Activated CD4-positive, alpha-beta T cell treated with anti-CD3 and anti-CD28 coated beads, Interleukin-2, Interleukin-4, amounts not matched to agents 100 ng/mL and 50 ng/mL, durations not matched to agents 16 hours and 8 hours (primary cell): ENCODE measurements at regions not wholly inside any gene's neighbourhood (a gene's known extent, or its start where the extent isn't known, plus 50 kb on each side); places are given as distances from the start of the nearest gene placed in this dataset.

ENCODE experiments used
- DNase-seq: peaks from one replicate; pipeline ENCODE4 v3.0.0-alpha.2; 2020; ENCODE audit warnings: low spot score

DNA sequence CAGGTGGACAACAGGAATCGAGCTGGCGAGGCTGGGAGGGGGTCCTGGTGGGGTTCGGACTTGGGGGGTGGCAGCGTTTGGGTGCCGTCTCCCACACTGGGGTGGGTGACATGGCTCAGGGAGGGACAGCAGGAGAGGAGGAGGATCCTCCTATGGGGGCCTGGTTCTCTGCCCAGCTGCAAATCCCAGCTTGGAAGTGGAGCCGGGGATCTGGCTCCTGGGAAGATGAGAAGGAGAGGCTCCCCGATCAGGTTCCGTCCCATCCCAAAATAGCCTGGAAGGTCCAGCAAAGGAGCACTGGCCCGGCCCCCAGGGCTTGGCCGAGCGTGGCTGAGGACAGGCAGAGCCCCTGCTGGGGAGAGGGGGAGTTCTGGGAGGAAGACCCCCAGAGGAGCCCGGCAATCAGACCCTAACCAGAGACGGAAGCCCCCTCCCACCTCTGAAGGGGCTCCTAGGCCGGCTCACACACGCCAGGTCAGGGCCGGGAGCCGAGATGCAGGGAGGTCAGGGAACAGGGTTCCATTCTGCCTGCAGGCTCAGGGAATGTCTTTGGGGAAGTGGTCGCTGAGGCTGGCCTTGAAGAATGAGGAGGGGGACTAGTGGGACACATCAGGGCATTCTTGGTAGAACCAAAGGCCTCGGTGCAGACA lies 143.7 kb downstream of the ENGASE start:
- DNase-seq: no peak

DNA sequence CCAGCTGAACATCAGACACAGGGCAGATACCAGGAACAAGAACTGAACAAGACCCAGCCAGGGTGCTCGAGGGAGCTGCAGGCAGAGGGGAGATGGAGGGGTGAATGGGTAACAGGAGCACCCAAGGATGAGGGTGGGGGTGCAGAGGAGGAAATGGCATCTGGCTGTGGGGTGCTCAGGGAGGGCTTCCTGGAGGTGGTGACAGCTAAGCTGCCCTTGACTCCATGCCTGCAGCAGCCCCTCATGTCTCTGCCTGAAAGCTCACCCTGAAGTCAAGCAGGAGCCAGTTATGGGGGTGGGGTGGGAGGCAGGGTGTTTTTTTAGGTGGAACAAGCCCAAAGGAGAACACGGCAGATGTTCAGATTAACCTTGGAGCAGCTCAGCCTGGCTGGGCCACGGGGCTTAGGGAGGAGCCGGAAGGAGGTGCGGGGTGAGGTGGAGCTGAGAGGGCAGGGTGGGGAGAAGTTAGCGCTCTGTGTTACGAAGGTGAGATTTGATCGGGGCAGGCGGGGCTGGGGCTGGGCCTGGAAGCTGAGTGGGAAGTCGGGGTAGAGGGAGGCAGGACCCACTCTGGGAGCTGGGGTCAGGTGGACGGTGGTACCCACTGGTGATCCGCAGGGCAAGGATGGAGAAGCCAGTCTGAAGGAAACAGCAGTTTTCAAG lies 143.0 kb downstream of the ENGASE start:
- DNase-seq: no peak

DNA sequence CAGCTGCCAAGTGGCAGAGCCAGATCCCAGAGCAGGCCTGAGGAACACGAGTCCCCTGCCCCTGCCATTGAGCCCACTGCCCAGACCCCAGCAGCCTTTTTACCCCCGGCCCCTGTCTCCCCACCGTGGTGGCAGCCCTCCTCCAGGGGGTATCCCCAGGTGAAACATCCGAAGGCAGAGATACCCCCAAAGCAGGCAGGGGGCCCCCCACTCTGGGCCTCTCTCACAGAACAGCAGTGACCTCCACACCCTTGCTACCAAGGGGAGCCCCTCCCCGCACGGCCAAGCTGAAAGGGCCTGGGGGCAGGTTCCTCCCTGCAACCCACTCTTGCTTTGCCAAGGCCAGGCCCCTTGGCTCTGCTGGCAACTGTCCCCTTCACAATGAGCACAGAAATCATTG lies 142.2 kb downstream of the ENGASE start:
- no peak for DNase-seq

DNA sequence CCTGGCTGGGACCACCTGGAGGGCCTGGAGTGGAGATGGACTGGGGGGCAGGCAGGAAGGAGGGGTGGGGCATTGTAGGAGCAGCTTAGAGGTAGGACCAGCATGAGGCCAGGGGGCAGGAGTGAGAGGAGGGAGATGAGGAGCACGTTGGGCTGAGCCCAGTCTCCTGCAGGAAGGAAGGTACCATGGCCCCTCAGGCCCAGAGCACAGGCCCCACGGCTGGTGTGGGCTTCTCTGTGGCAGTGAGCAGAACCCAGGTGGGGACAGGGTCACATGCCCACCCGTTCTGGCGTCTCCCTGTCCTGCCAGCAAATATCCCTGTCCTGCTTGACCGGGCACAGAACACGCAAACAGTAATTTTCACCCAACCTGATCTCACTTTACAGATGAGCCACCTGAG lies 141.8 kb downstream of the ENGASE start:
- no peak for DNase-seq

DNA sequence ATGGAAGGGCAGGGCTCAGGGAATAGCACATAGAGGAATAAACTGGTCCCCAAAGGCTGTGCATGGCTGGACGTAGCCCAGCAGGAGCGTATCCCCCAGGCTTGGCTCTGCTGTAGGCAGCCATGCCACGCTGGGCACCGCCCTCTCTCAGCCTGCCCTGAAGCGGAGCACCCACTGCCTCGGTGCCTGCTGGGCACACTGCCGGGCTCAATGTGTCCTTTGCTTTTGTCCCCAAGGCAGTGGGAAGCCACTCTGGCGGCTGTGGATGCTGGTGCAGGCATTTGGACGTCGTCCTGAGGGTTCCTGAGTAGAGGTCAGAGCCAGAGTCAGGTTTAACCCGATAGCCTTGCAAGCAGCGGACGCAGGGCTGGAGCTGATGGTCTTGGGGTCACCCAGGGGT lies 141.0 kb downstream of the ENGASE start:
- no peak for DNase-seq

DNA sequence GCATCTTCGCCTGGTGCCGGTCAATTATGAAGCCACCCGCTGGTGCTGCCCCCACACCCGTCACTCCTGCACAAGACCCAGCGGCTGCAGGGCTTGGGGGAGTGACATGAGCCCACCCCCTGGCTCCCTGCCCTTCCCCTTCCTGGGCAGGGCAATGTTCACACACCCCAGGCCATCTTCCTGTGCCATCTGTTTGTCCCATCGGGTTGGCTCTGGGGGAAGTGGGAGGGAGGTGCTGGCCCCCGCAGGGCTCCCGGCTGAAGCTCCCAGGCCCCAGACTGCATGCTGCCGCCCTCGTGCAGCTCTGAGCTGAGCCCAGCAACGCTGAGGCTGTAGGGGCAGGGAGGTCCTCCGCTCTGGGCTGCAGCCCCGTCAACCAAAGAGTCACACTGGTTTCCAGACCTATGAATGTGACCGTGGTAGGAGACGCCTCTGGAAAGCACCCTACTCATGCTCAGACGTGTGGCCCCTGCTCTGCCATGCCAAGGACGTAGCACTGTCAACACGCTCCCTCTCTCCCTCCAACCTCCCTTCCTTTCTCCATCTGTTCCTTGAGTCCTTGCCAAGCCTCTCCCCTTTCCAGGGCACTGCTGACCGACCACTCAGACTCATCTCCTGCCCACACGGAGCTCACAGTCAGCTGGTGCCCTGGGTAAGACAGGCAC lies 140.4 kb downstream of the ENGASE start:
- no peak for DNase-seq

DNA sequence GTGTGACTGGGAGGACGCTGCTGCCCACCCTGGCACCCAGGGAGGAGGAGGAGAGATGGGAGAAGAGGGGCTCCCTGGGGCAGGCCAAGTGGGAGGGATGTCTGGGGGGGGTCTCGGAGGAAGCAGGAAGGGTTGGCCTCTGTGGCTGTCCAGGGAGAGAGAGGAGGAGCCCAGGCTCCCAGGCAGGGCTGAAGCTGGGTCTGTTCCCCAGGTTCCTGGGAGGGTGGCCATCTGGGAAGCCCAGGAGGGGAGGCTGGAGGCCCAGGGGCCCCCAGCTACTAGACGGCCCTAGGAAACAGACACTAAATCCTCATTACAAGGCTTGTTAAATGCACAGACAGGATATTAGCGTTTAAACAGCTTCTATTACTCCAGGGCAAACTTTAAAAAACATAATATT lies 139.8 kb downstream of the ENGASE start:
- DNase-seq: no peak

DNA sequence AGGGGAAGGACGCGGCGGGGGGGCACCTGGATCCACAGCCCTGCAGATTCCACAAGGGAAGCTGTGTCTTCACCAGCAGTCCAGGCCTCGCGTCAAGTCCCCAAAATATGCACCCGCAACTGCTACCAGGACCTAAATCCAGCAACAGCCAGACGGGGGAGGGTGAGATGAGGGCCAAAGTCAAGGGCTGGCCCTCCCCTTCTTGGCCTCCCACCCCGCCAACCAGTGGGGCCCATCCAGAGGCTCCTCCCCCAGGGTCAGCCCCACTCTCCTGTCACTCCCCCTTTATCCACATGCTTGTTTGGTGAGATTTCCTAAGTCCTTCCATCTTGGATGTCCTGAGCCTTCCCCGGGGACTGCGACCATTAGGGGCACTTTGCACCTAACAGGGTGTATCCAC lies 138.7 kb downstream of the ENGASE start:
- DNase-seq: no peak

DNA sequence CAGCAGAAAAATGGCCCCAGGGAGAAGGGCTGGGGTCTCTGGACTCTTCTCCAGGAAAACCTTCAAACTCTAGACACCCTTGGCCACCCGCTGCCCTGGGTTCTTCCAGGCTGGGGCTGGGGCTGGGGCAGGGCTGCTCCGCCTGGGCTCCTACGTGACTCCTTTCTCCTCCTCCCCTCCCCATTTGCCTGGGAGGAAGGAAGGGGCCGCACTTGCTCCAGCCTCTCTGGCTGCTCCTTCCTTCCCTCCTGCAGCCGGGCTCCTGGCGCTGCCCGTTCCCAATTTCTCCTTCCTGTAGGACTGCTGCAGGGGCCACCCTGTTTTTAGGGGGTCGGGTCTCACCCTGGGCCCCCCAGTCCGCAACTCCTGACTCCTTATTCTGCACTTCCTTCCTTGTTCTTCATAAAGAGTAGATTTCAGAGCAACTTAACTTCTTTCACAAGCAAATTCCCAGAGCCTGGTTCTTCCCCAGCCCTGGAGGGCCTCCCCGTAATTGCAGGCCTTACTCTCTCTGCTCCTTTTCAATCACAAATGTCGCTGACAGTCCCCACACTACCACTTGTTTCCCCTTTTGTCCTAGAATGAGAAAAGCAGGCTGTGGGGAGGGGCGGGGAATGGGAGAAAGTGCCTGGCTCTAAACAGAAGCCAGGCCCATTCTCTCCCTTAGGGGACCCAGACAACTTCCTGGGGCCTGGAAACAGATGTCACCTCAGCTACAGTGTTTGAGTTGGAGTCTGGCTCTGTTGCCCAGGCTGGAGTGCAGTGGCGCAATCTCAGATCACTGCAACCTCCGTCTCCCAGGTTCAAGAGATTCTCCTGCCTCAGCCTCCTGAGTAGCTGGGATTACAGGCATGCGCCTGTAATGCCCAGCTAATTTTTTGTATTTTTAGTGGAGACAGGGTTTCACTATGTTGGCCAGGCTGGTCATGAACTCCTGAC lies 137.8 kb downstream of the ENGASE start:
- no peak for DNase-seq

DNA sequence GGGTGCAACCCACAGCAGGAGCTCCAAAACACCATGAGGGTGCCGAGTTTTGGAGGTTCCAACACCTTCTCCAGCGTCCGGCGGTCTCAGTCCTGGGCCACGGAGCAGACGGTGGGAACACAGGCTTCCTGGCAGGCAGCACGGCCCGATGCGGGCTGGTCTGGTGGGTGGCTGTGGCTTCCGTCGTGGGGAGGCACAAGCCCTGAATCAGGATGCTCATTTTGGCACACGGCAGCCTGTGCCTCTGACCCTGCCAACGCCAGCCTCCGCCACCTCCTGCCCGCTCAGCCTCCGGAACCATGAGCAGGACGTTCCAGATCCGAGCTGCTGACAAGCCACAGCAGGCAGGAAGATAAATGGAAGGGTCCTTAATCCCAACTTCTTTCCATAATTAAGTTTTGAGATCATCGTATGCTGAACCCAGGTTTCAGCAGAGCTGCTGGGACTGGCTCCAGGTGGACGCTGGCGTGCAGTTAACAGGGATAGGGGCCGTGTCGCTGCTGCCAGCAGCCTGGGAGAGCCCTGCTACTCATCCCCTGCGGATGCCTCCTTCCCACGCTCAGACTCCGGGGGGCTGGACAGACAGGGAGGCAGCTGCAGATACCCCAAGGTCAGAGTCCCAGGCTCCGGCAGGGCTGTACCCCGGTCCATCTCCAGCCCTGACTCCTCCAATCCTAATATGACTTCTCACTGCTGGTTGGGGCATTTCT lies 136.6 kb downstream of the ENGASE start:
- DNase-seq: no peak

DNA sequence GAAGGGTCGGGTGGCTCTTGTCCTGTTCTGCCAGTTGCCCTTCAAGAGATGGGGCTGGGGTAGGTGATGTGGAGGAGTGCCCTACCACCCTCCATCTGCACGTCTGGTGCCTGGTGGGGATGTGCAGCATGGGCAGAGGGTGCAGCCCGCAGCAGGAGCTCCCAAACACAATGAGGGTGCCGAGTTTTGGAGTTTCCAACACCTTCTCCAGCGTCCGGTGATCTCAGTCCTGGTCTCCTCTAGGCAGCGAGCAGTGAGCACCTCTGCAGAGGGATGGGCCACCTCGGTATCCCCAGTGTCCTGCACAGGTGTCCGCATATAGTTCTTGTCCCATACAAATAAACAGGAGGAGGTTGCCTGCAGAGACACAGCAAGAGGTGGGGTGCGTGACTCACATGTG lies 136.0 kb downstream of the ENGASE start:
- DNase-seq: no peak

DNA sequence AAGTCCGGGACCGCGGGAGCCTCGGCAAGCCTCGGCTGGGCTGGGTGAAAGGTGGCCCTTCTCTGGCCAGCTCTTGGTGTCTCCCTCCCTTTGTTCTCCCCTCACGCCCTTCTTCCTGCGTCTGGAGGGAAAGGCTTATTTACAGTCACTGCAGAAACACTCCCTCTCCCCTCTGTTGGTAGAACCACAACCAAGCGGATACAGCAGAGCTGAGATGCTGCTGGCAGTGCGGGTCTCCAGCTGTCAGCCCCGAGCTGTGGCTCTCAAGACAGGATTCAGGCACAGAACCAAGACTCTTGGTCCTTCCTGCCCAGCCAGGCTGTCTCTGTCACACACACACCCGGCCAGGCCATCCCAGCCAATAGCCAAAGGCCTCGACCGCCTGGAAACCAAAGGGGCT lies 133.3 kb downstream of the ENGASE start:
- no peak for DNase-seq

DNA sequence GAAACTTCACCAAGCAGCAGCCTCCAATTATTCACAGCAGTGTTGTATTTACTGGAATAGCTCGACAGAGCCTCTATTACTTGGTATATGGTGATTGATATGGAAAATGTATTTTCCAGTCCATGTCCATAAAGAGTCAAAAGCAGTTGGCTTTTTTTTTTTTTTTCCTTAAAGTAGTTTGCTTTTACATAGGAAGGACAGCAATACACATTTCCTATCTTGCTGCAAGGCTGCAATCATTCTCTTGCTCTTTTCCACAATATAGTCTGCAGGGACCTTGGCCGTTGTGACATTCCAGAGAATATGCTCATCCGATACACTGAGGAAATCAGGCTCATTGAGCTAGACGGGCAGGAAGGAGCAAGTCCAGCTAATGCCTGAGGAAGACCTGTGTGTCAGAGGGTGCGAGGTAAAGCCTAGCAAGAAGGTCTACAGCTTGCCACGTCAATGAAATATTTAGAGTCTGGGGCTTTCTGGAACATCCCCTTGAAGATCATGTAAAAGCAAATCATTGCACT lies 131.1 kb downstream of the ENGASE start:
- no peak for DNase-seq

DNA sequence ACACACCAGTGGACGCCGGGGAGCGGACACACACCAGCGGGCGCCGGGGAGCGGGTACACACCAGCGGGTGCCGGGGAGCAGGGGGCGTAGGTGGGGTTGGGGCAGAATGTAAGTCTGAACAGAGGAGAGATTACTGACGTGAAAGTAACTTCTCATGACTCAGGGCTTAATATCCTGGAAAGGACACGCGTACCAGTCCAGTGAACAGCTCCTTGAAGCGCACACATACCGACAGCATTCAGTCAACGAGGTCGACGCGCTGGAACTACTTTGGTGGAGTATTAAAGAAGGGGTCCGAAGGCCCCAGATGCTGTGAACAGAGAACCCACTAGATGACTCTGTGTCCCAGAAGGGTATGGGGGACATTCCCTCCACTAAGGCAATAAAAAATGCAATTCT lies 129.6 kb downstream of the ENGASE start:
- DNase-seq: no peak

DNA sequence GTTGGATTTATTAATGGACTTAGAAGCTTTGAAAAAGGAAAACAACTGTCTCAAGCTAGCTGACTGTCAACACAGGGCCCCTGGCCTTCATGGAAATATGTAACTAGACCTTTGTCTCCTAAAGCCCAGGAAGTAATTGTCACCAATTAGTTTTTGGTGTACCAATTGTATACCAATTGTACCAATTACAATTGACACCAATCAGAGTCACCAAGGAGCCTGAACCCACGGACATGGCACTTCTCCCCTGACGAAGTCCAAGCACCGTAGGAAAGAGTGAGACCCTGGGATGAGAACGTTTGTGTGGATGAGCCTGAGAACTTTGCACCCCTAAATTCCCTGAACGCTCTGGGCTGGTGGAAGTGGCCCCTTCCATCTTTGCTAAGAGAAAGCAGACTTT lies 129.0 kb downstream of the ENGASE start:
- no peak for DNase-seq

DNA sequence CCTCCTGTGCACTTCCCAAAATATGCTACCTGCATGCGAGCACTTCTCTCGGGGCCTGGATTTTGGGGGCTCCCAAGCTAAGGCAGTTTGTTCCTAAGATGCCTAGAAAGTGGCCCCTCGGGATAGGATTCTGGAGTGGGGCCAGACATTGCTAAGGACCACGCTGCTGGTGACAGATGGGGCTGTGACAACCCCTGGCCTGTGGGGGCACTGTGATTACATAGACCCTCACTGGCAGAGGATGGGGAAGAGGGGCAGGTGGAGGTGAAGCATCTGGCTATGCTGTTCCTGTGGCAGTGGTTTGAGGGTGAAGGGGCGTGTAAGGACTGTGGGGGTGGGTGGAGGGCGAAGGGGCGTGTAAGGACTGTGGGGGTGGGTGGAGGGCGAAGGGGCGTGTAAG lies 128.4 kb downstream of the ENGASE start:
- no peak for DNase-seq

DNA sequence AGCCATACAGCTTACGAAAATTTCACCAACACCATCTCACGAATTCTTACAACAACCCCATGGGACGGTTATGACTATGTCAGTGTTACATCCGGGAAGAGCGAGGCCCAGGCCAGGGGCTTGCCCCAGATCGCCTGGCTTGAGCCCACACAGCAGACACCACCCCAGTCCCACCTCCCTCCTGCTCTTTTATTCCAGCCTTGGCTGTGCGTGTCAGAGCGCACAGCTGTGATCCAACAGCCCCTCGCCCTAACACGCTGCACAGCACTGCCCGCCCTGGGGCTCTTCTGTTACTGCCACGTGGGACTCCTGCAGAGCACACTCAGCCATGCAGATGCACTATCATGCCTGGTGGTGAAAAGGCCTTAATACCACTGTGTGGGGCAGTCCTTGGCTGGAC lies 127.9 kb downstream of the ENGASE start:
- no peak for DNase-seq

DNA sequence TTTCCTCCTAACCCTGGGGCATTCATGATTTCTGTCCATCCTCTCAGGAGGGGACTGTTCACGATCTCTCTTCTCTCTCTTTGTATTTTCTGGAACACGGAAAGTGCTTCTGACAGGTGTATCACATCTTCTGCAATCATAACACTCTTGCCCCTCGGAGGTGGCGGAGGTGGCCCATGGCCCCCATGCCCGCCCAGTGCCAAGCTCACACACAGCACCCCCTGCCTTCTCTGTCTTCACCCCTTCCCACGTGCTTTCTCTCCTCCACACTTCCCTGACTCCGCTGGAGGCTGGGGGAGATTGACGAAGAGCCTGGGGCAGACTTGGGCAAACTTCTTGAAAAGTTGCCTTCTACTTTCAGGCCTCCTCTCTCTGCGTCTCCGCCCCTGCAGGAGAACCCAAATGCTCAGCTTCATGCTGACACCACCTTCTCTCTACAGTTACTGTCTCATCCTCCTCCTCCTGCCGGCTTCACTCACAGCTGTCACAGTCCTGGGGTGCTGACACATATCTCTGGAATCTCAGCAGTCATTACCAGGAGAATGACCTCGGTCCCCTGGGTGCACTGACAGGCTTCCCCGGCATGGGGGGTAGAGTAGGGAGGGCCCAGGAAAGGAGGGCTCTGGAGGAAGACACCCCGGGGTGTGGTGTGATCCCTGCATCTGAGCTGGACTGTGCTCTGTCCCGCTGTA lies 127.1 kb downstream of the ENGASE start:
- no peak for DNase-seq

DNA sequence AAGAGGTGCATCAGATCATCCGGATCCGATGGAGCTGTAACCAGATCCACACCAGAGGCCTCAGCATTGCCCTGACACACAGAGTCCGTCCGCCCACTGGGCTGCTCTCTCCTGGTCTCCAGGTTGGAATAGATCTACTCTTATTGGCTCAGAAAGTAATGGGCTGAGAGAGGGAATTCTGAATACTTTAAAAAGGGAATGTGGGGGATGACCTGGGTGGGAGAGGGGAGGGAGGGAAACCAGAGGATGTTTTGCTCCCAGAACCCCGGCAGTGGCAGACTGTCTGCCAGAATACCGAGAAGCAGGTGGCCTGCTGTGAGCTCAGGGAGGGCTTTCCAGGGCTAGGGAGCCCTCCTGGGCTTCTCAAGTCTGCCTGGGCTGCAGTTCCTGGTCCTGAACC lies 126.5 kb downstream of the ENGASE start:
- no peak for DNase-seq

DNA sequence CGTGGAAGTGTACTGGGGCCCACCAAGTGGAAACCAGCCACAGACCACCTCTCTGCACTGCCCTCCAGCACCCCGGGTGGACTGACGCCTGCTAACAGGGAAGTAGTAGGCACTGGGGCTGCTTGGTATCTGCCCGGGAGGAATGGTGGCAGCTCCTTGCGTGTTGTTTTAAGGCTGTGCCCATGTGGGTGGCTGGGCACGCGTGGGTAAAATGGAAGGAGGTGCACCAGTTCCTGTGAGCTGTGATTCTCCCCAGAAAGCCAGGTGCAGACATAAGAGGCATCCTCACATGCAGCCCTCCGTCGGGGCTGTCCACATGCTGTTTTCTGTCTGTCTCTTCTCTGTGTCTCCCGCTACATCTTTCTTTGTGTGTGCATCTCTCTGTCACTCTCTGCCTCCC lies 122.3 kb downstream of the ENGASE start:
- DNase-seq: no peak
